ENCODE measurements at regions not wholly inside any gene's neighbourhood (a gene's known extent, or its start where the extent isn't known, plus 50 kb on each side); places are given as distances from the start of the nearest gene placed in this dataset.
A peak's percentile ranks its signal among the peaks of the same experiment; 100 is the strongest.

- DNase-seq: no peak
Measured at GRCh38 chr12:28941248-28941647, 207.8 kb upstream of the FAR2 start.

- DNase-seq: no peak
Measured at GRCh38 chr12:28946361-28946760, 202.7 kb upstream of the FAR2 start.

- DNase-seq: no peak
Measured at GRCh38 chr12:28948685-28949084, 200.4 kb upstream of the FAR2 start.

GRCh38 chr12:28949184-28949583, 199.9 kb upstream of the FAR2 start:
- DNase-seq: no peak

GRCh38 chr12:28950049-28950448, 199.0 kb upstream of the FAR2 start:
- DNase-seq: no peak

GRCh38 chr12:28951935-28952334, 197.1 kb upstream of the FAR2 start:
- DNase-seq: no peak

DNA sequence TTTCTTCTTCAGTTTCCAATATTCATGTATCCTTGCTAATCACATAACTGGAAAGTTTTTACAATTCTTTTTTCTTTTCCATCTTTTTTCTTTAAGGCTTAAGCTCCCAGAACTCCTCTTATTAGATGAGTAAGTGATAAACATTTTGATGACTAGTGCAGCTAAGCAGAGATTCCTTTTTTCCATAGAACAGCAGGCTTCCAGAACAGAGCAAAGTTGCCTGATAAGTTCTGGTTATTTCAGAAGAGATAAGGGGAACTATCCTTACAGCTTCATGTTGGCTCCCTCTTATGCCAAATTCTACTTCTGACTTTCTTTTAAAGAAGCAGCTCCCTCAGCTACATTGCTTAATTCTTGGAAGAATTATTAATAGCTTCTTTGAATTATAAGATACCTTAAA, 194.7 kb upstream of the FAR2 start:
- no peak for DNase-seq

DNA sequence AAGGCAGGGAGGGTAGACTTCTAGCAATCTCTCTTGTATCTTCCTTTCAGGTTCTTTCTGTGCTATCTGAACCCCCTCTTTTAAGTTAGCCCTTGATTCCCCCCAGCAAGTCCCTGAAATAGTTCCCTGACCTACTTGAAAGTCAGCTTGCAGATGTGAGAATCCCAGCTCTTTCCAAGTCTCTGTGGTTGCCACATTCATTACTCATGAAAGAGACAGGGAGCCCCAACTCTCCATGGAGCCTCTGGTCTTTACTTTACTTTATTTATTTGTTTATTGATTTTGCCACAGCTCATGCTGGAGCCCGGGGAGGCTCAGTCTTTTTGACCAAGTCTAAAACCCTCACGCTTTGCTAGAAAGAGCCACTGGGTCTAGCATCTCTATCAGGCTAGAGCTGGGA, 193.6 kb upstream of the FAR2 start:
- DNase-seq: no peak

- DNase-seq: peak in 1 of 3 donors; percentile 1
Measured at GRCh38 chr12:28955931-28956330, 193.1 kb upstream of the FAR2 start.

- peak in 2 of 3 donors; percentile 20 to 40 for DNase-seq
Measured at GRCh38 chr12:28958553-28959195, 190.4 kb upstream of the FAR2 start.

DNA sequence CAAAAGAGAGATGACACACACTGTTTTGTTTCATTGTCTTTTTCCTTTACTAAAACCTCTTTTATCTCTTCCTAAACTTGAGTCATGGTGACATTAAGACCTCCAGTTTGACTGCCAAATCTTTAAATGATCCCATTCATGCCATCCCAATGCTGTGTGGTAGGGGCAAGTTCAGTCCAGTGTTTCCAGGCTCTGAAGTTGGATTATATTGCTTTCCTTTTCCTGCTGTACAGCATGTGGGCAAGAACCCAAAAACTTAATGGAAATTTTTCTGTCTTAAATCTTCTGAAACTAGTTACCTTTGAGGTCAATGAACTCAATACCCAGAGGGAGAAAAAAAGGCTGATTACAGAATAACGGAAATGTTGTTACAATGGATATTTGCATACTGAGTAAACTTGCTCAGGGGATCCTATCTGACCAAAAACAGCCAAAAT, 187.1 kb upstream of the FAR2 start:
- no peak for DNase-seq

DNA sequence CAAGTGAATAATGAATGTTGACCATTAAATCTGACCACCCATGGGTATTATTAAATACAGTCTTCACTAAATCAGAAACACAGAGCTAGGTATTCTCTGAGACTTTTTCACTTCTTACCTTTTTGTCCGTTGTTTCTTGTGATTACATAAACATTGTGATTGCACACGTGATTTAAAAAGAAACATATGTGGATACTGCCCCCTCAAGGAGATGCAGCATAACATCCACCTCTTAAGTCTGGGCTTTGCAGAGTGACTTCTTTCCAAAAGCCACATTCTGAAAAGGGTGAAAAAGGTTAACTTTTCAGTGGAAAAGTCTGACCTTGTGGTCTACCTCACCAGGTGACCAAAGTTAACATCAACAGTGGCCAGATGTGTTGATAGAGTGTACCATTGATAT, 185.5 kb upstream of the FAR2 start:
- peak in 2 of 3 donors; percentile 1 to 5 for DNase-seq

GRCh38 chr12:28966046-28966780, 182.9 kb upstream of the FAR2 start:
- DNase-seq: no peak

GRCh38 chr12:28967426-28967825, 181.7 kb upstream of the FAR2 start:
- no peak for DNase-seq

DNA sequence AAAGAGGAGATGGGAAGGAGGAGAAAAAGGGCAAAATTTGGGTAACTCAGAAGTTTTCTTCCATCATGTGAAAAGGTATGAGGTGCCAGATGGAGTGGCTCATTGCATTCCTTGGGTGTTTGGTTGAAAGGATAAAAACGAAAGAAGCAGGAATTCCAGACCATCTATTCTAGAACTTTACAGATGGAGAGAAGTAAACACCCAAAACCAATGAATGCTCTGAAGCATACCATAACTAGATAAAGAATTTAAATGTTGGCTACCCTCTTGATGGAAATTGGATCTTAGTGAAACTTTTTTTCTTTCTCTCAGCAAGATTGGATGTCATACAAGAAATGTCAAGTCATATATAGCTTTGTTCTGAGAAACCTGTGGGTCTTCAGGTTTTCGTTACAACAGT, 175.6 kb upstream of the FAR2 start:
- no peak for DNase-seq

GRCh38 chr12:28974166-28974565, 174.9 kb upstream of the FAR2 start:
- DNase-seq: no peak

DNA sequence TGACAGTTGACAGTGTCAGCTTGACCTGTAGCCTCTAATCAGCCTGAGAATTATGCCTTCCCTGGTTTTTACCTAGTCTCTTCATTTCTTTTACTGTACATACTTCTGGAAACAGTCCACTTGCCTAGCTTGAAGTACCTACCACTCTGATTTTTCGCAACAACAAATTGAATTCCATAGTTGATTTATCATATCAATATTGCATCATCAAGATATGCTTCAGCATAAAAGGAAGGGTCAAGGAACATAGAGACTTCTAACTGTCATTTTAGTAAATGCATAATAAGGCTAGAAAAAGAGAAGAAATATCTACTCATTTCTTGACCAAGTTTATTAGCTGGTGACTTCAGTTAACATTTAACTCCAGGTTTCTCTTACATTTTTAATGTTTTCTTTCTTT, 174.2 kb upstream of the FAR2 start:
- DNase-seq: no peak

- DNase-seq: no peak
Measured at GRCh38 chr12:28975564-28976340, 173.3 kb upstream of the FAR2 start.

DNA sequence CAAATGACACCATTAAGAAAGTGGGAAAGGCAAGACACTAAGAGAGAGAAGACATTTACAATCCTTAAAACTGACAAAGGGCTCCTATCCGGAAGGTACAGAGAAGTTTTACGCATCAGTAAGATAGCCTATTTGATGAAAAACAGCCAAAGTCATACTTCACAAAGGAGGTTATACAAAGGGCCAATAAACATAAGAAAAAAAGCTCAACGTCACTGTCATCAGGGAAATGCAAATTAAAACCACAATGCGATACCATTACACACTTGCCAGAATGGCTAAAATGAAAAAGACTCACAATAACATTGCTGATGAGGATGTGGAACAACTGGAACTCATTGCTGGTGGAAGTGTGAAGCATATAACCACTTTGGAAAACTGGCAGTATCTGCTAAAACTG, 168.6 kb upstream of the FAR2 start:
- DNase-seq: no peak

- DNase-seq: no peak
Measured at GRCh38 chr12:28987538-28988324, 161.3 kb upstream of the FAR2 start.

- no peak for DNase-seq
Measured at GRCh38 chr12:28988325-28988704, 160.8 kb upstream of the FAR2 start.

GRCh38 chr12:28991626-28992025, 157.5 kb upstream of the FAR2 start:
- no peak for DNase-seq

DNA sequence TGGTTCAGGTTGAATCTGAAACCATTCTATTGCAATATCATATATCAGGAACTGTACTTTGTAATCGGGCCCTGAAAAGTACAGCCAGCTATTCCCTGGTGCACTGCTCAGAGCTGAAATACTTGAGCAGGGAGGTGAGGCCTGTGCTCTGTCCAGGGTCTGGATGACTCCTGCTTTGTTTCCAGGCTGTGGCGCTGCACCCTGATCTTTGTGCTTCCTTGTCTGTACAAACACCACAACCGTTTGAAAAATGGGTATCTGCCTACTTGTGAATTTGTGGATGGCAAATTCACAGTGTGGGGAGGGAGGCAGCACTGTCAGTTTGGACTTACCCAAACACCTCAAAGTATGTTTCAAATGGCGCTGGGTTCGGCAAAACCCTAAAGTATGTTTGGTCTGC, 155.4 kb upstream of the FAR2 start:
- DNase-seq: no peak
